ENCODE measurements at regions not wholly inside any gene's neighbourhood (a gene's known extent, or its start where the extent isn't known, plus 50 kb on each side); places are given as distances from the start of the nearest gene placed in this dataset.
"Not testable (repeated sequence)": the region's sequence is repeated elsewhere in the genome, so short reads cannot be mapped to it uniquely, and the experiment has no call there.

GRCh38 chrX:81959964-81960363 lies 758.1 kb downstream of the SH3BGRL start:
- dilution Hi-C loops (cut with HindIII; ENCODE audit: low sequenced_read_pairs, unreplicated experiment) (no loop called here), in situ Hi-C loops (cut with MboI; ENCODE audit: low sequenced_read_pairs) (no loop called here), intact Hi-C loops (cut with micrococcal nuclease) (no loop called here)
- ATAC-seq (ENCODE audit: low read depth) = no peak
- H3K79me1 ChIP-seq (ENCODE audit: low read depth in 1 of 2, low read length in 2 of 2) = no peaks in the 10 kb centered on the region
- no peak overlapping the region for H2BK5ac ChIP-seq (ENCODE audit: low read depth, low read length, poor library complexity, severe bottlenecking)
- H3K14ac ChIP-seq (replicated peaks; ENCODE audit: low read depth, low read length) = no peak overlapping the region
- no peak overlapping the region for H2BK120ac ChIP-seq (ENCODE audit: low read depth, low read length)
- H3K36me3 ChIP-seq (ENCODE audit: control insufficient read depth, insufficient read depth, low read length) = no peaks in the 10 kb centered on the region
- no peak overlapping the region for H3K4me3 ChIP-seq (ENCODE audit: insufficient read depth, low read depth, low read length)
- H3K9me1 ChIP-seq (ENCODE audit: insufficient read depth, low read length) = no peaks in the 10 kb centered on the region
- no peaks in the 10 kb centered on the region for H4K20me1 ChIP-seq (ENCODE audit: insufficient read depth, low read length)
- no peak overlapping the region for H3K9ac ChIP-seq (ENCODE audit: low read depth, low read length)
- H3K4ac ChIP-seq (ENCODE audit: low read depth, low read length) = no peak overlapping the region
- ChIA-PET CTCF (no interaction called here), POLR2A (ENCODE audit: unreplicated experiment) (no interaction called here)
- H3K4me1 ChIP-seq (ENCODE audit: control insufficient read depth, insufficient read depth, low read length) = no peaks in the 10 kb centered on the region
- H3K27me3 ChIP-seq (ENCODE audit: control insufficient read depth, insufficient read depth, low read length) = no peaks in the 10 kb centered on the region
- H4K5ac ChIP-seq (ENCODE audit: low read depth, low read length) = no peak overlapping the region
- no peak overlapping the region for H4K8ac ChIP-seq (ENCODE audit: low read depth in 2 of 2, low read length in 2 of 2)
- no peak overlapping the region for H3K4me2 ChIP-seq (ENCODE audit: low read depth, low read length)
- TF ChIP-seq SMC3 (IDR thresholded peaks at IDR 0.05; ENCODE audit: low read depth, low read length) (no peak), MAFK (IDR thresholded peaks at IDR 0.05; ENCODE audit: low read depth, low read length) (no peak), CHD1 (IDR thresholded peaks at IDR 0.05; ENCODE audit: low read depth, low read length) (no peak), NFE2L2 (IDR thresholded peaks at IDR 0.05; ENCODE audit: low read depth, low read length) (no peak)
- BruUV-seq (replicated peaks) = no TSS peak
- no peak overlapping the region for H4K91ac ChIP-seq (ENCODE audit: insufficient read depth, low read depth, low read length)
- no peak overlapping the region for H2AK5ac ChIP-seq (ENCODE audit: low read depth, low read length)
- H2AK9ac ChIP-seq (replicated peaks; ENCODE audit: low read depth, low read length, poor library complexity) = no peak overlapping the region
- no peak overlapping the region for H3K18ac ChIP-seq (ENCODE audit: low read depth, low read length)
- no peak overlapping the region for H3K27ac ChIP-seq (ENCODE audit: insufficient read depth, low read length)
- WGBS, 2 experiments (ENCODE audit: extremely low coverage in 2 of 2, insufficient read length in 1 of 2) = no CpG with 5 or more reads among the region's 1 CpG
- H2BK20ac ChIP-seq (ENCODE audit: low read depth, low read length) = no peak overlapping the region
- DNase-seq = no peak
- no peak overlapping the region for H3K56ac ChIP-seq (ENCODE audit: extremely low read depth, insufficient read depth, low read length)
- no peak overlapping the region for H2AFZ ChIP-seq (replicated peaks; ENCODE audit: low read length, poor library complexity)
- H2BK15ac ChIP-seq (ENCODE audit: low read depth, low read length) = no peak overlapping the region
- H3K23ac ChIP-seq (ENCODE audit: low read depth, low read length) = no peak overlapping the region
- no peaks in the 10 kb centered on the region for H3K9me3 ChIP-seq (ENCODE audit: control insufficient read depth, insufficient read depth, low read length)

GRCh38 chrX:81974413-81974812 lies 772.5 kb downstream of the SH3BGRL start:
- intact Hi-C loops (cut with micrococcal nuclease); BruUV-seq (replicated peaks); H2BK5ac ChIP-seq (ENCODE audit: low read depth, low read length, poor library complexity, severe bottlenecking); H2BK15ac ChIP-seq (ENCODE audit: low read depth, low read length); H3K4me3 ChIP-seq (ENCODE audit: insufficient read depth, low read depth, low read length); H2AK9ac ChIP-seq (replicated peaks; ENCODE audit: low read depth, low read length, poor library complexity); H4K20me1 ChIP-seq (ENCODE audit: insufficient read depth, low read length); H3K9me1 ChIP-seq (ENCODE audit: insufficient read depth, low read length); H3K79me1 ChIP-seq (ENCODE audit: low read depth in 1 of 2, low read length in 2 of 2); ATAC-seq (ENCODE audit: low read depth); H3K23ac ChIP-seq (ENCODE audit: low read depth, low read length); H2AK5ac ChIP-seq (ENCODE audit: low read depth, low read length); H3K18ac ChIP-seq (ENCODE audit: low read depth, low read length); H3K4me1 ChIP-seq (ENCODE audit: control insufficient read depth, insufficient read depth, low read length); H3K9ac ChIP-seq (ENCODE audit: low read depth, low read length); dilution Hi-C loops (cut with HindIII; ENCODE audit: low sequenced_read_pairs, unreplicated experiment); H3K27ac ChIP-seq (ENCODE audit: insufficient read depth, low read length); H3K27me3 ChIP-seq (ENCODE audit: control insufficient read depth, insufficient read depth, low read length); H3K9me3 ChIP-seq (ENCODE audit: control insufficient read depth, insufficient read depth, low read length); in situ Hi-C loops (cut with MboI; ENCODE audit: low sequenced_read_pairs); H2AFZ ChIP-seq (replicated peaks; ENCODE audit: low read length, poor library complexity); H4K5ac ChIP-seq (ENCODE audit: low read depth, low read length); H4K91ac ChIP-seq (ENCODE audit: insufficient read depth, low read depth, low read length); H3K4ac ChIP-seq (ENCODE audit: low read depth, low read length); H2BK20ac ChIP-seq (ENCODE audit: low read depth, low read length); POLR2A ChIA-PET (ENCODE audit: unreplicated experiment); H4K8ac ChIP-seq (ENCODE audit: low read depth in 2 of 2, low read length in 2 of 2); CTCF ChIA-PET; H3K14ac ChIP-seq (replicated peaks; ENCODE audit: low read depth, low read length); H3K4me2 ChIP-seq (ENCODE audit: low read depth, low read length); H3K56ac ChIP-seq (ENCODE audit: extremely low read depth, insufficient read depth, low read length); DNase-seq; H2BK120ac ChIP-seq (ENCODE audit: low read depth, low read length); H3K36me3 ChIP-seq (ENCODE audit: control insufficient read depth, insufficient read depth, low read length): not testable (repeated sequence)
- no CpG with 5 or more reads among the region's 1 CpG for WGBS, 2 experiments (ENCODE audit: extremely low coverage in 2 of 2, insufficient read length in 1 of 2)
